ENCODE measurements at regions not wholly inside any gene's neighbourhood (a gene's known extent, or its start where the extent isn't known, plus 50 kb on each side); places are given as distances from the start of the nearest gene placed in this dataset.

GRCh38 chr17:77281904-77282367, 141.2 kb downstream of the SEC14L1 start (continued):
- TF ChIP-seq BRCA1 (CRISPR knock-in tag; IDR thresholded peaks at IDR 0.05) (no peak), SPEN (CRISPR knock-in tag; IDR thresholded peaks at IDR 0.05; ENCODE audit: low read depth) (no peak), MTF1 (CRISPR knock-in tag; IDR thresholded peaks at IDR 0.05) (no peak), ZNF484 (CRISPR knock-in tag; IDR thresholded peaks at IDR 0.05; ENCODE audit: borderline replicate concordance, low read depth) (0 out of 2 replicates have a peak, but pooled peaks have one; percentile 1), TMF1 (CRISPR knock-in tag; IDR thresholded peaks at IDR 0.05; ENCODE audit: low read depth) (0 out of 2 replicates have a peak, but pooled peaks have one; percentile 4), ATF4 (CRISPR knock-in tag; IDR thresholded peaks at IDR 0.05) (no peak), ZNF280D (CRISPR knock-in tag; IDR thresholded peaks at IDR 0.05) (no peak), NR0B2 (CRISPR knock-in tag; IDR thresholded peaks at IDR 0.05) (no peak), PHF8 (CRISPR knock-in tag; IDR thresholded peaks at IDR 0.05) (peak; percentile 42), FLYWCH1 (CRISPR knock-in tag; IDR thresholded peaks at IDR 0.05) (no peak), FOSL1 (CRISPR knock-in tag; IDR thresholded peaks at IDR 0.05; ENCODE audit: borderline replicate concordance) (0 out of 2 replicates have a peak, but pooled peaks have one; percentile 5), HES4 (CRISPR knock-in tag; IDR thresholded peaks at IDR 0.05; ENCODE audit: borderline replicate concordance) (0 out of 2 replicates have a peak, but pooled peaks have one; percentile 12), ZNF670 (CRISPR knock-in tag; IDR thresholded peaks at IDR 0.05; ENCODE audit: borderline replicate concordance) (0 out of 2 replicates have a peak, but pooled peaks have one; percentile 13), DPF2 (CRISPR knock-in tag; IDR thresholded peaks at IDR 0.05; ENCODE audit: borderline replicate concordance, low read depth) (no peak), ZSCAN25 (CRISPR knock-in tag; IDR thresholded peaks at IDR 0.05) (no peak), HOXD1 (CRISPR knock-in tag; IDR thresholded peaks at IDR 0.05) (no peak), ZNF816 (CRISPR knock-in tag; IDR thresholded peaks at IDR 0.05; ENCODE audit: borderline replicate concordance) (peak; percentile 62; the same call in 1 of the 2 replicates), GABPA (IDR thresholded peaks at IDR 0.05; ENCODE audit: low read depth, low read length) (no peak), GABPA (CRISPR knock-in tag; IDR thresholded peaks at IDR 0.05; ENCODE audit: low read depth) (no peak), TOE1 (CRISPR knock-in tag; IDR thresholded peaks at IDR 0.05) (0 out of 2 replicates have a peak, but pooled peaks have one; percentile 20), SIN3A (IDR thresholded peaks at IDR 0.05; ENCODE audit: borderline replicate concordance, low read depth, low read length) (peak; percentile 63; the same call in 1 of the 2 replicates), ZNF710 (CRISPR knock-in tag; IDR thresholded peaks at IDR 0.05; ENCODE audit: borderline replicate concordance) (no peak), ZNF883 (CRISPR knock-in tag; IDR thresholded peaks at IDR 0.05; ENCODE audit: not compliant biosample characterization) (no peak), MEIS2 (CRISPR knock-in tag; IDR thresholded peaks at IDR 0.05) (peak; percentile 31; the same call in 1 of the 2 replicates)

Data from HepG2 (cell line).